Activated T-helper 2 cell treated with anti-CD3 and anti-CD28 coated beads, Interferon-gamma antibody, Interleukin-2, Interleukin-4, amounts not matched to agents 10 μg/mL and 5 μg/mL and 100 μg/mL, durations not matched to agents 14 hours and 24 hours and 36 hours (primary cell): ENCODE measurements at regions not wholly inside any gene's neighbourhood (a gene's known extent, or its start where the extent isn't known, plus 50 kb on each side); places are given as distances from the start of the nearest gene placed in this dataset.
"Not testable (repeated sequence)": the region's sequence is repeated elsewhere in the genome, so short reads cannot be mapped to it uniquely, and the experiment has no call there.

Experiments
- DNase-seq: peaks from one replicate; pipeline ENCODE4 v3.0.0; 2021; ENCODE audit warnings: low spot score
- H3K27ac Mint-ChIP-seq: one replicate; pipeline ENCODE4 v1.8.0; 2021; ENCODE audit warnings: mixed read lengths
- H3K27me3 Mint-ChIP-seq: one replicate; pipeline ENCODE4 v1.8.0; 2021; ENCODE audit warnings: low read depth, mixed read lengths
- H3K36me3 Mint-ChIP-seq: one replicate; pipeline ENCODE4 v1.8.0; 2021; ENCODE audit warnings: low read depth, mixed read lengths
- H3K4me1 Mint-ChIP-seq: one replicate; pipeline ENCODE4 v1.8.0; 2021; ENCODE audit warnings: low read depth, mixed read lengths
- H3K4me3 Mint-ChIP-seq: one replicate; pipeline ENCODE4 v1.8.0; 2021; ENCODE audit warnings: low read depth, mild to moderate bottlenecking, moderate library complexity, mixed read lengths
- H3K9me3 Mint-ChIP-seq: one replicate; pipeline ENCODE4 v1.8.0; 2021; ENCODE audit warnings: mixed read lengths
- intact Hi-C: fragments of 100-400 bp; cut with micrococcal nuclease; formaldehyde crosslinking; loops from one replicate; pipeline ENCODE4 v1.15.1; 2023

DNA sequence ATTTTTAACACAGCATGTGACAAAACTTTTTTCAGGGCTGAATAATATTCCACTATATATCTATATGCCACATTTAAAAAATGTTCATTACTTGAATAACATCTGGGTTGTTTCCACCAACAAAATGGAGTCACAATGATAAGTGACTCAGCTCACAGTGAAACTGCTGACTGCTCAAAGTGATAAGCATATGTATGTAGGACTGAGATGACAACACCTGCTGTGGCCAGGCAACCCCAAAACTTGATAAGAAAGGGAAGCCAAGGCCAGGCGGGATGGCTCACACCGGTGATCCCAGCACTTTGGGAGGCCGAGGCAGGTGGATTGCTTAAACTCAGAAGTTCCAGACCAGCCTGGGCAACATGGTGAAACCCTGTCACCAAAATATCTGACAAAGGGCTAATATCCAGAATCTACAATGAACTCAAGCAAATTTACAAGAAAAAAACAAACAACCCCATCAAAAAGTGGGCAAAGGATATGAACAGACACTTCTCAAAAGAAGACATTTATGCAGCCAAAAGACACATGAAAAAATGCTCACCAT is 99.2 kb upstream of the TERB2 start:
- H3K36me3 Mint-ChIP-seq, H3K27ac Mint-ChIP-seq, H3K9me3 Mint-ChIP-seq, H3K4me3 Mint-ChIP-seq, H3K27me3 Mint-ChIP-seq, DNase-seq: not testable (repeated sequence)
- H3K4me1 Mint-ChIP-seq: peaks cover 12% of the 10 kb centered on the region
- intact Hi-C loops: loop anchor here (10.0 kb wide), 1 partner anchor 262 kb away; no protein-coding TSS in a partner anchor

DNA sequence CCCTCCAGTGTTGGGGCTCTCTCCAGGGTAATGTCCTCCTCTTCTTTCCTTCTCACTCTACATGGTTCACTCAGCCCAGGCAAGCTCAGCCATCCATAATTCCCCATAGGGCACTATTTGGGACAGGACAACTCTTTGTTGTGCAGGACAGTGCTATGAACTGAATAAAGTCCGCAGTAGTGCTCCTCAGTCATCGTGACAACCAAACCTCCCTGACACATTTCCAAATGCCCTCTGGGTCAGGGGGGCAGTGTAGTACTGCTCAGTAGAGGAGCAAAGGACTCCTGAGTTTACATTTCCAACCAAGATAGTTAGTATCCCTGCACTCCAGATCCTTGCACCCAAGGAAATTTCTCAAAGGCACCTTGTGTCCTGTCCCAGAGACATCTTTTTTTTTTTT is 97.4 kb upstream of the TERB2 start:
- H3K36me3 Mint-ChIP-seq, H3K27me3 Mint-ChIP-seq, H3K27ac Mint-ChIP-seq, H3K4me1 Mint-ChIP-seq, H3K9me3 Mint-ChIP-seq, DNase-seq, H3K4me3 Mint-ChIP-seq: not testable (repeated sequence)
- intact Hi-C loops: loop anchor here (10.0 kb wide), 1 partner anchor 264 kb away; no protein-coding TSS in a partner anchor

DNA sequence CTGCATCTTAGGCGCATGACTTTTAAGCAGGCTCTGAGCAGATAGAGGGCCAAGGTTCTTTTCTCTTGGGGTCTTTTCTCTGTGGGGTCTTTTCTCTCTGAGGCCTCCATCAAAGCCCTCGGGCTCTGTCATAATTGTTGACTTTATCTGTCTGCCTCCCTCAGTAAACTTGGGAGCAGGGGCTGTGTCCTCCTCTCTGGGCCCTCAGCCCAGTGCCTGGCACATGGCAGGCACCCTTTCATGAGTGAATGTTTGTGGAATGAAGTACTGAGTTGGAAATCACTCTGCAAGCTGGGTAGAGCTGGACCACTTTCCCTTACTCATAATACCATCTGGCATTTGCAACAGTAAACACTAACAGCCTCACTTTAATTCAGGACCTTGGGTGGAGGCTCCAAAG is 96.3 kb upstream of the TERB2 start:
- H3K9me3 Mint-ChIP-seq, DNase-seq, H3K27me3 Mint-ChIP-seq, H3K27ac Mint-ChIP-seq, intact Hi-C loops, H3K36me3 Mint-ChIP-seq, H3K4me3 Mint-ChIP-seq, H3K4me1 Mint-ChIP-seq: not testable (repeated sequence)

DNA sequence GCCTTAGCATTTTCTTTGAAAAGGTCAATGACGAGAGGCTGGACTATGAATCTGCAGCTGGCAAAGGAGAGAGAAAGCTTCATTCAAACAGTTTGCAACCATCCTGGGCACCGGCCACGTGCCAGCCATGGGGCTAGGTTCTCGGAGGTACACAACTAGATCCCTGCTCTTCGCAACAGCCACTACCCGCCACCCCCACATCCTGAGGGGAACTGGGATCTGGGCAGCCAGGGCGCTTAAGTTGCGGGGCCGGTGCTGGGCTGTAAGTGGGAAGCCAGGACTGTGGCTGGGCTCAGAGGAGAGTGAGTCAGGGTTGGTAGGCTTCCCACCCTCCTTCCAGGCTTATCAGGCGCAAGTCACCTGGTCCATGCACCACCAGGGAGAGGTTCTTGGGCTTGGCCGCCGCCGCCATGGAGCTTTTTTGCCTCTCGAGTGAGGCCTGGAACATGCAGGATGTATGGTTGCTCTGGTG is 95.0 kb upstream of the TERB2 start:
- Mint-ChIP-seq H3K9me3 (peaks cover 5% of the 10 kb centered on the region), H3K27me3 (no peaks in the 10 kb centered on the region), H3K36me3 (no peaks in the 10 kb centered on the region), H3K27ac (no peak overlapping the region), H3K4me1 (no peaks in the 10 kb centered on the region), H3K4me3 (no peak overlapping the region)
- no peak for DNase-seq
- intact Hi-C loops: no loop called here

DNA sequence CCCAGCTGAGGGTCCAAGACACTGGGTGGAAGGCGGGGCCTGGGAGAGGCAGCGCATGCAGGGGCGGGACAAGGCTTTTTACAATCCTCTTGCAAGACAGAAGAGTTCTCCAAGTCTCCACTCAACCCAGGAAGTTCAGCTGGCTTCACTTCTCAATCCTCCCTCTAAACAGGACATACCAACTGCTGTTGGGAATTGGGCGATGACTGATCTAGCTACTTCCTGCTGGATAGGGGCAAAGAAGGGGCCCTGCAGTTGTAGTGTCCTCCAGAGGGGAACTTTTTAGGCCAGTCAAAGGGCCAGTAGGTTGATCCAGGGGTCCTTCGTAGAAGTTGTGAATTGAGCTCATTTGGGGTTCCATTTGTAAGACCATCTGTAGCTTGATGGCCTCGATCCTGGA is 94.6 kb upstream of the TERB2 start:
- H3K4me1 Mint-ChIP-seq: no peaks in the 10 kb centered on the region
- no peak for DNase-seq
- H3K27me3 Mint-ChIP-seq: no peaks in the 10 kb centered on the region
- no peak overlapping the region for H3K4me3 Mint-ChIP-seq
- H3K9me3 Mint-ChIP-seq: peaks cover 5% of the 10 kb centered on the region
- no peak overlapping the region for H3K27ac Mint-ChIP-seq
- H3K36me3 Mint-ChIP-seq: no peaks in the 10 kb centered on the region
- intact Hi-C loops: no loop called here

DNA sequence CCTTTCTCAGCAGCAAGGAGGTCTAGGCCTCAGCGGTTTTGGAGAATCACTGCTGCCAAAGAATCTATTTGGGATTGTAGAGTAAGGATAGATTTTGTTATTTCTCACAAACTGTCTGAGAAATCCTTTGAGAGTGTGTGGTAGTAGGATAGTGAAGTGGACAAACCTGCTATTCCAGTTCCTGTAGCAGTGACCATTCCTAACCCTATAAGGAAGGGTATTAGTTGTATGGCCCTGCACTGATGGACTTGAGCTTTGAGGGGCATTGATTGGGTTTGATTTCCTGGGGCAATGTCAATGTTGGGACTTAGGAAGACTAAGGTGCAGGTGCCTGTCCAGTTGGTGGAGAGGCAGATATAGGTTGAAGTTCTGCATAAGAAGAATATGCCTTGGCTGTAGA is 93.6 kb upstream of the TERB2 start:
- H3K4me1 Mint-ChIP-seq, H3K36me3 Mint-ChIP-seq, H3K27me3 Mint-ChIP-seq, intact Hi-C loops, H3K27ac Mint-ChIP-seq, DNase-seq, H3K4me3 Mint-ChIP-seq, H3K9me3 Mint-ChIP-seq: not testable (repeated sequence)

DNA sequence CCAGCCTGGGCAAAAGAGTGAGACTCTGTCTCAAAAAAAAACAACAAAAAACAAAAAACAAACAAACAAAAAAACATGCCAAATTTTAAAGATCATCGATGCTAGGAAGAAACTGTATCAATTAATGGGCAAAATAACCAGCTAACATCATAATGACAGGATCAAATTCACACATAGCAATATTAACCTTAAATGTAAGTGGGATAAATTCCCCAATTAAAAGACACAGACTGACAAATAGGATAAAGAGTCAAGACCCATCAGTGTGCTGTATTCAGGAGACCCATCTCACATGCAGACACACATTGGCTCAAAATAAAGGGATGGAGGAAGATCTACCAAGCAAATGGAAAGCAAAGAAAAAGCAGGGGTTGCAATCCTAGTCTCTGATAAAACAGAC is 88.4 kb upstream of the TERB2 start:
- H3K27me3 Mint-ChIP-seq, intact Hi-C loops, H3K4me3 Mint-ChIP-seq, H3K27ac Mint-ChIP-seq, DNase-seq, H3K36me3 Mint-ChIP-seq, H3K4me1 Mint-ChIP-seq: not testable (repeated sequence)
- H3K9me3 Mint-ChIP-seq: peaks cover 23% of the 10 kb centered on the region

DNA sequence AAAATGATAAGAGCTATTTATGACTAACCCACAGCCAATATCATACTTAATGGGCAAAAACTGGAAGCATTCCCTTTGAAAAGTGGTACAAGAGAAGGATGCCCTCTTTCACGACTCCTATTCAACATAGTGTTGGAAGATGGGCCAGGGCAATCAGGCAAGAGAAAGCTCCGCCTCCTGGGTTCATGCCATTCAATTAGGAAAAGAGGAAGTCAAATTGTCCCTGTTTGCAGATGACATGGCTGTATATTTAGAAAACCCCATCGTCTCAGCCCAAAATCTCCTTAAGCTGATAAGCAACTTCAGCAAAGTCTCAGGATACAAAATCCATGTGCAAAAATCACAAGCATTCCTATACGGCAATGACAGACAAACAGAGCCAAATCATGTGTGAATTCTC is 86.4 kb upstream of the TERB2 start:
- H3K27me3 Mint-ChIP-seq, intact Hi-C loops, H3K4me3 Mint-ChIP-seq, H3K27ac Mint-ChIP-seq, DNase-seq, H3K4me1 Mint-ChIP-seq: not testable (repeated sequence)
- Mint-ChIP-seq H3K36me3 (peaks cover 10% of the 10 kb centered on the region), H3K9me3 (peaks cover 32% of the 10 kb centered on the region)

DNA sequence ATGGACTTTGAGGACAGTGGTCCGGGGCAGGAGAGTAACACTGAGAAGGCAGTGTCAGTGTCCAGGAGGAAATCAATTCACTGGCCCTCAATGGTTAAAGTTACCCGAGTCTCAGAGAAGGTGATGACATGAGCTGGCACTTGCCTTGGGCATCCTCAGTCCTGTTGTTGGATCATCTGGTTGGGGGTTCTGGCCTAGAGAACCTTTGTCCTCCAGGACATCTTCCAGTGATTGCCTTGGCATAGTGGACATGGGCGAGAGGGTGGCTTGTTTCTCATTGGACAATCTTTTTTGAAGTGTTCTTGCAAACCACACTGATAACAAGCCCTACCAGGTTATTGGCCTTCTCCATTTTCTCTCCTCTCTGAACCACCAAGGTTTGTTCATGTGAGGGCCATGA is 83.4 kb upstream of the TERB2 start:
- intact Hi-C loops: no loop called here
- Mint-ChIP-seq H3K27me3 (no peaks in the 10 kb centered on the region), H3K4me3 (no peak overlapping the region), H3K9me3 (peaks cover 52% of the 10 kb centered on the region), H3K36me3 (peaks cover 26% of the 10 kb centered on the region), H3K4me1 (no peaks in the 10 kb centered on the region), H3K27ac (no peak overlapping the region)
- DNase-seq: no peak

DNA sequence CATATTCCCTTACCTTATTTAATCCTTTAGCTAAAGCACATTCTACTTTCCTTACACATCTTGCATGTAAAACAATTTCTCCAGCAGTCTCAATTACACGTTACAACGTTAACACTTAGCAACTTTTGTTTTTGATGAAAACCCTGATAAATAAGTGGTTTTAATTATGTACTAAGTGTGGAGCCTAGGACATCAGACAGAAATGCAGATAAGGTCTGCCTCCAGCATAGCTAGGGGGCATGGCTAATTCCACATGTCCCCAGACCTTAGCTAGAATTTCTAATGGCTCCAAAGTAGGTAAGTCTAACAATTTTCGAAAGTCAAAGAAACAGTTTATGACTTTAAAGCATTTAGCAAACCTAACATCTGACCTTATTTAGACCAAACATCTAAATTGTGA is 77.4 kb upstream of the TERB2 start:
- DNase-seq: no peak
- H3K4me3 Mint-ChIP-seq: no peak overlapping the region
- H3K9me3 Mint-ChIP-seq: peaks cover 48% of the 10 kb centered on the region
- H3K4me1 Mint-ChIP-seq: peaks cover 33% of the 10 kb centered on the region
- no peaks in the 10 kb centered on the region for H3K27me3 Mint-ChIP-seq
- intact Hi-C loops: no loop called here
- H3K36me3 Mint-ChIP-seq: peaks cover 33% of the 10 kb centered on the region
- no peak overlapping the region for H3K27ac Mint-ChIP-seq

DNA sequence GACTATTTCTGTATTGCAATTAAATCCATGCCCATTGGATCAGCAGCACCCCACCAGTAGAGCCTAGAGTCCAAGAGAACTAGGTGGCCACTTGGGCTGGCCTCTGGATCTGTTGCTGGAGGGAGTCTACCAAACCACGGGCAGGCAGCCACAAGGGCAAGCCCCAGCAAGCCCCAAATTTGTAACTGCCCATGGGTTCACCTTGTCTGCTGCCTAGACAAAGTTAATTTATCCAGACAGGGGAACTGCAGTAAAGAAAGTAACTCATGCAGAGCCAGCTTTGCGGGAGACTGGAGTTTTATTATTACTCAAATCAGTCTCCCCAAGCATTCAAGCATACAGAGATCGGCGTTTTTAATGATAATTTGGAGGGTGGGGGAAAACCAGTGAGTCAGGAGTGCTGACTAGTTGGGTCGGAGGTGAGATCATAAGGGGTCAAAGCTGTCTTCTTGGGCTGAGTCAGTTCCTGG is 74.0 kb upstream of the TERB2 start:
- DNase-seq: peak; percentile 26
- Mint-ChIP-seq H3K9me3 (peaks cover 24% of the 10 kb centered on the region), H3K36me3 (peaks cover 18% of the 10 kb centered on the region), H3K4me1 (peaks cover 36% of the 10 kb centered on the region), H3K27ac (peak overlapping the region; percentile 88), H3K27me3 (no peaks in the 10 kb centered on the region), H3K4me3 (peak overlapping the region; percentile 56)
- intact Hi-C loops: loop anchor here (2.0 kb wide), 1 partner anchor 94 kb away; no protein-coding TSS in a partner anchor

DNA sequence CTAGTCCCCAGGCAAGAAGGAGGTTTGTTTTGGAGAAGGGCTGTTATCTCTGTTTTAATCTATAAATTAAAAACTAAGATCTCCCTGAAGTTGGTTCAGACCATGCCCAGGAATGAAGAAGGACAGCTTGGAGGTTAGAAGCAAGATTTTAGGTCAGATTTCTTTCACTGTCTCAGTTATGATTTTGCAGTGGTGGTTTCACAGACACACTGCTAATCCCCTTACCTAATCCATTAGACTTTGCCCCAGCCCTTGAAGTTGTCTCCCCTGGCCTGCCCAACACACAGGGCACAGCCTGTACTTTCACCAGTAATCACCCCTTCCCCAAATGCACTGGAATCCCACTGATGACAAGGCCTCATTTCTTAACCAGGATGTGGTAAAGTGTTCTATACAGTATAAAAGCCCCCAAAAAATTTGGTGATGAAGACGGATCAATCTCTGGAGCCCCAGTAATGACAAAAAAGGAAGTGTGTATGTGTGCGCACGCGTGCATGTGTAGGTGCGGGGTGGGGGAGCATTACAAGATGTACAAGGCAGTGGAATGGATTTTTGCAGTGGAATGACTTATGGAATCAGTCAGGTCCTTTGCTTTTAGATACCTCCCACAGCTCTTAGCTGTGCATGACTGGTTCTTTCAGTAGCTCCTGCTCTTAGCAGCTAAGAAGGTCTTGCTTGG is 73.1 kb upstream of the TERB2 start:
- Mint-ChIP-seq H3K27ac (peak overlapping the region; percentile 88), H3K27me3 (no peaks in the 10 kb centered on the region), H3K36me3 (peaks cover 11% of the 10 kb centered on the region), H3K4me3 (peak overlapping the region; percentile 6), H3K9me3 (peaks cover 16% of the 10 kb centered on the region), H3K4me1 (peaks cover 36% of the 10 kb centered on the region)
- DNase-seq: no peak
- intact Hi-C loops: loop anchor here (2.0 kb wide), 1 partner anchor 95 kb away; no protein-coding TSS in a partner anchor

DNA sequence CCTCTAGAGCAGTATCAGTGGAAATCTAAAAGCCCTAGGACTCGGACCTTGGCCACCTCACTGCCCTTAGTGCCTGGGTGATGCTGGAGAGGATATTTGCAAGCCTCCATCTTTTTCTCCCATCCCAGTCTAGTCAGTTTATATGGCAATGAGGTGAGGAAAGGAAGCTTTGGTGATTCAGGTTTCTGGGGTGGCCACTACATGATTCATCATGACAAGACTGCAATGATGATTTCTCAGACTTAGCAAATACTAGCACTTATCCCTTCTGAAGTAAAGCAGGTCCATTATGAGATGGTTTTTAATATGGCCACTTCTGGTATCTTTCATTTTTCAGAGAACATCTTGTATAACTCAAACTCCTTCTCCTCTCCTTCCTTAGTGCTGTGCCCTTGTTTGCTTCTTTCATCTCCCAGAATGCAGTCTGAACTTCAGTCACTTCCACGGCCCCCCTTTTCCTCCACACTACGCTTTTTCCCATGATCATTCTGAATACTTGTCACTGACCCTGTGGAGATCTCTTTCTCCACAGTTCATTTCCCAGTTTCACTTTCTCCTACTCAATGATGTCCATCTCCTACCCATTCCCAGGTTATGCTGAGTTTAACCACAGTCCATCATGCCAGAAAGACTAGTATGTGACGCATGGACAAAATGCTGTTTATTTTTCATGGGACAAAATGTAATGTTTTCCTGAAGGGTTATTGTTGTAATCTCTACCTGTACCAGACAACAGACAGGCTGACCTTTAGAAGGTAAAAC is 57.4 kb upstream of the TERB2 start:
- H3K4me3 Mint-ChIP-seq, H3K9me3 Mint-ChIP-seq, DNase-seq, H3K36me3 Mint-ChIP-seq, H3K27ac Mint-ChIP-seq, intact Hi-C loops: not testable (repeated sequence)
- peaks cover 17% of the 10 kb centered on the region for H3K4me1 Mint-ChIP-seq
- H3K27me3 Mint-ChIP-seq: peaks cover 10% of the 10 kb centered on the region
